ENCODE measurements at regions not wholly inside any gene's neighbourhood (a gene's known extent, or its start where the extent isn't known, plus 50 kb on each side); places are given as distances from the start of the nearest gene placed in this dataset.

DNA sequence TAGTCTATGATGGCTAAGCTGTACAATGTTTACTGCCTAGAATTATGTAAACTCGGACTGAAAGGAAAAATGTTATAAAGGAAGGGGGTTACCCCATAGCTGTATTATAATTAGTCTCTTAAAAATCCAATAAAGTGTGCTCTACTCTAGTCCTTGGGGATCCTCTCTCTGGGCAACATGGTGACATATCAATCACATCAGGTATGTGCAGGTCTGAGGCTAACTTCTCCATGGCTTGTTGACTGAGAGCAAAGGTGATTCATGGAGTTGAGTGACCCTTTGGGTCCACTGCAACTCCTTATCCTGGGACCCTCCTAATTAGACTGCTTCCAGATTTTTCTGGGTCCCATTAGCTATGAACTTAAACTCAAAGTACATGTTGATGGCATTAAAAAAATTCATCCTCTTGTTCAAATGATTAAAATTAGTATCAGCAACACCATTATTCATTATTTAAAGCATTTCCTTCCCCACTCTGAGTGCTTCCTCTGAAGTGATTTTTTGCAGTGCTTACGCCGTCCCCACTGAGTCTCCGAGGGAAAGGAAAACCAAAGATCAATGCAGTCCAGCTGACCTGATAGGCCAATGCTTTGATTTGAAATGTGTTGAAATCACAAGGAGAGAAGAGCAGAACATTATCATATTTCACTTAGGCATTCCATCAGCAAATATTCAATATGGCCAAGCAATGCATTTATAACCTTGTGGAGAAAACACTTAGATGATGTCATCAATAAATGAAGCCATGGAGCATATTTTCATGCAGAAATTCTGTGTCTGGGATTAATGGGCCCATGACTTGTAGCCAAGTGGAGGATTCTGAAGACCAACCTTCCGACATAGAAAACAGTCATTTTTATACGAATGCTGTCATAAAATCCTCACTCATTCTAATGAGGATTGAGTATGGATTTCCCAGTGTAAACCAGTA, 161.7 kb upstream of the CRBN start:
- Histone ChIP-seq H3K27ac (no peak overlapping the region), H3K4me3 (no peak overlapping the region), H3K36me3 (no peaks in the 10 kb centered on the region), H3K9me3 (no peaks in the 10 kb centered on the region), H3K4me1 (no peaks in the 10 kb centered on the region), H3K27me3 (ENCODE audit: low read depth) (no peaks in the 10 kb centered on the region)
- TF ChIP-seq, protein P1, sequence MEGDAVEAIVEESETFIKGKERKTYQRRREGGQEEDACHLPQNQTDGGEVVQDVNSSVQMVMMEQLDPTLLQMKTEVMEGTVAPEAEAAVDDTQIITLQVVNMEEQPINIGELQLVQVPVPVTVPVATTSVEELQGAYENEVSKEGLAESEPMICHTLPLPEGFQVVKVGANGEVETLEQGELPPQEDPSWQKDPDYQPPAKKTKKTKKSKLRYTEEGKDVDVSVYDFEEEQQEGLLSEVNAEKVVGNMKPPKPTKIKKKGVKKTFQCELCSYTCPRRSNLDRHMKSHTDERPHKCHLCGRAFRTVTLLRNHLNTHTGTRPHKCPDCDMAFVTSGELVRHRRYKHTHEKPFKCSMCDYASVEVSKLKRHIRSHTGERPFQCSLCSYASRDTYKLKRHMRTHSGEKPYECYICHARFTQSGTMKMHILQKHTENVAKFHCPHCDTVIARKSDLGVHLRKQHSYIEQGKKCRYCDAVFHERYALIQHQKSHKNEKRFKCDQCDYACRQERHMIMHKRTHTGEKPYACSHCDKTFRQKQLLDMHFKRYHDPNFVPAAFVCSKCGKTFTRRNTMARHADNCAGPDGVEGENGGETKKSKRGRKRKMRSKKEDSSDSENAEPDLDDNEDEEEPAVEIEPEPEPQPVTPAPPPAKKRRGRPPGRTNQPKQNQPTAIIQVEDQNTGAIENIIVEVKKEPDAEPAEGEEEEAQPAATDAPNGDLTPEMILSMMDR (IDR thresholded peaks at IDR 0.05) = no peak
- ATAC-seq (no peak), DNase-seq (no peak)
- intact Hi-C loops (cut with DNase I) = no loop called here

DNA sequence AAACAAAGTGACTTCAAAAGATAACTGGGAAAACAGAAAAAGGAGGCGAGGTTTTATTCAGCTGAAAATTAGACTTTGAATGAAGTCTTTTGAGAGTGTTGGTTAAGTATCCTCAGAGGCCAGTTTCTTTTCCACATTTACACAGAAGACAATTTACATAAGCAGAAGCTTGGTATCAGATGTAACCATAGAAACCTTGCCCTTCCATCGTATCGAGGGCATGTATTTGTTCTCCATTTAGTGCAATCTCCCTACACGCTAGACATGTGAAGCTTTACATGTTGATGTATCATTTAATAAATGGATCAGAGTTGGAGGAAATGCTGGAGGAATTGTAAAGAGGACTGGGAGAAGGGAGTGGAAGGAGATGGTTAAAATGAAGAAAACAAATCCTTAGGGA, 161.0 kb upstream of the CRBN start:
- TF ChIP-seq, protein P1 (IDR thresholded peaks at IDR 0.05) = no peak
- intact Hi-C loops (cut with DNase I) = no loop called here
- Histone ChIP-seq H3K4me1 (no peaks in the 10 kb centered on the region), H3K27me3 (ENCODE audit: low read depth) (no peaks in the 10 kb centered on the region), H3K9me3 (no peaks in the 10 kb centered on the region), H3K4me3 (no peak overlapping the region), H3K27ac (no peak overlapping the region), H3K36me3 (no peaks in the 10 kb centered on the region)
- DNase-seq (no peak), ATAC-seq (no peak)

DNA sequence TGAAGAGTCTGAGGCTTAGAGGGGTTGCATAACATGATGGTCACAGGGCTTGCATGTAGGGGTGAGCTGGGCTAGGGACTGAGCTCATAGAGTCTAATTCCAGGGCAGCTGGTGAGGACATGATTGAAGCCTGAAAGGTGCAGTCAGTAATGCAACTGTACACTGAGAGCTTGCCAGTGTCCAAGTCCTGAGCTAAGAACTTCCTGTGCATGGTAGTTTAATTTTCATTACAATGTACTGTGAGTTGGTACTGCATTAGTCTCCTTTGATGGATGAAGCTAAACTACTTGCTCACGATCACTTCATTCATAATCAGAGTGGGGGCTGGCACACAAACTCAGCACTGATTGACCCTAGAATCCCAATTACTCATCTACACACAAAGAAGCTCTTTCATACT, 156.4 kb upstream of the CRBN start:
- Histone ChIP-seq H3K27ac (no peak overlapping the region), H3K4me3 (no peak overlapping the region), H3K27me3 (ENCODE audit: low read depth) (no peaks in the 10 kb centered on the region), H3K36me3 (no peaks in the 10 kb centered on the region), H3K9me3 (no peaks in the 10 kb centered on the region), H3K4me1 (no peaks in the 10 kb centered on the region)
- intact Hi-C loops (cut with DNase I) = no loop called here
- TF ChIP-seq, protein P1 (IDR thresholded peaks at IDR 0.05) = no peak
- no peak for DNase-seq
- no peak for ATAC-seq

DNA sequence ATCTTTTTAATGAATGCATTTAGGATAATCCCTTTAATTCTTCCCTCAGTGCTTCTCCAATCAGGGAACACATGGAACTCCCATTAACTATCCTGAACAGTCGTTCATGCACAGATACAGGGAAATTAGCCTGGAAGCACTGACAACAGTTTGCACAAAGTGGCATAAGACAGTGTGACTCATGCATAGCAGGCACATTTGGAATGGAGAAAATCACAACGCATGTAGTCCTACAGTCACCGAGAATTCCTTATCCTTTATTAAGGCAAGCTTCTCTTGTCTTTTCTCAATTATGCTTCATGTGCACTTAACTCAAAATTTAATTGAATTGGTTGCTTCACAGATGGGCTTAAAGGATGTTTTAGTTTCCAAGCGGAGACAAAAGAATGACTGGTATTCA, 155.0 kb upstream of the CRBN start:
- DNase-seq (no peak), ATAC-seq (no peak)
- no peak overlapping the region for H3K27ac ChIP-seq
- H3K9me3 ChIP-seq = no peaks in the 10 kb centered on the region
- H3K27me3 ChIP-seq (ENCODE audit: low read depth) = no peaks in the 10 kb centered on the region
- H3K36me3 ChIP-seq = no peaks in the 10 kb centered on the region
- H3K4me1 ChIP-seq = no peaks in the 10 kb centered on the region
- TF ChIP-seq, protein P1 (IDR thresholded peaks at IDR 0.05) = no peak
- H3K4me3 ChIP-seq = no peak overlapping the region
- intact Hi-C loops (cut with DNase I) = no loop called here

DNA sequence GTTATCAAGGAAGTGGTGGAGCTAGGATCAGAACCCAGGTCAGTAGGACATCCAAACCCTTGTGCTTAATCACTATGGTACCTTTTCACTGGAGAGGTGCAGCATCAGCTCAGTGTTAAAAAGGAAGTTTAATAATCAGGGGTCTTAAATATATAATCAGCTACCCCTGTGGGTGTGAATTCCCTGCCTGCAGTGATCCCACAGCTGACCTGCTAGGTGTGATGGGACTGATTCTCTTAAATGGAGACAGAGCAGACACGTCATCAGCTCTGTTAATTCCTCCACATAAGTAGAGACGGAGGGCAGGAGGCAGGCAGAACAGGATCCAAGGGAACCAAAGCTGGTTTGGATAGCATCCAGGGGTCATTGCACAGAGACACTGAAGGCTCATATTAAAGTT, 154.1 kb upstream of the CRBN start:
- intact Hi-C loops (cut with DNase I) = no loop called here
- TF ChIP-seq, protein P1 (IDR thresholded peaks at IDR 0.05) = no peak
- H3K4me1 ChIP-seq = no peaks in the 10 kb centered on the region
- DNase-seq = no peak
- H3K36me3 ChIP-seq = no peaks in the 10 kb centered on the region
- no peak overlapping the region for H3K4me3 ChIP-seq
- no peak overlapping the region for H3K27ac ChIP-seq
- no peaks in the 10 kb centered on the region for H3K27me3 ChIP-seq (ENCODE audit: low read depth)
- no peaks in the 10 kb centered on the region for H3K9me3 ChIP-seq
- ATAC-seq = no peak

Data from lower lobe of right lung (tissue), 2 donors.